SK-N-SH (cell line): ENCODE measurements at regions not wholly inside any gene's neighbourhood (a gene's known extent, or its start where the extent isn't known, plus 50 kb on each side); places are given as distances from the start of the nearest gene placed in this dataset.

Experiments used
- CTCF ChIA-PET: fragments of 300-600, 350-600 bp; formaldehyde crosslinking; extraction: SDS; loops from one replicate; lab custom pipeline; 2021; lab: Yijun Ruan, JAX
- POLR2A ChIA-PET: fragments of 350-600 bp; sonication (Branson Sonifier 250); formaldehyde crosslinking; extraction: SDS; loops from one replicate; lab custom pipeline; 2020; ENCODE audit warnings: antibody characterized with exemption, inconsistent platforms; lab: Yijun Ruan, JAX
- DNase-seq: peaks from one replicate; pipeline ENCODE4 v3.0.0; 2012
- H2AFZ ChIP-seq: fragments of 200-600 bp; sonication (generic); 2 replicates; pipeline ENCODE4 v1.8.1; 2016; ENCODE audit warnings: antibody characterized with exemption, mild to moderate bottlenecking, low read depth
- H3F3A ChIP-seq: fragments of 200-600 bp; sonication (generic); replicated peaks from 2 replicates; pipeline ENCODE3; 2016; ENCODE audit warnings: antibody characterized with exemption, mild to moderate bottlenecking; ENCODE audit not compliant: insufficient read depth
- H3K27ac ChIP-seq, 2 experiments: fragments of 200-500 bp in 1 of 2; fragments of 200-600 bp in 1 of 2; sonication (Bioruptor generic) in 1 of 2; sonication (generic), shearing (Covaris generic) in 1 of 2; 2 replicates each; pipeline versions ENCODE4 v1.5.1 to v1.6.1; 2014 to 2016; ENCODE audit warnings: low read depth in 2 of 2, inconsistent platforms in 1 of 2, low read length in 1 of 2, mild to moderate bottlenecking in 1 of 2, mixed read lengths in 1 of 2
- H3K27me3 ChIP-seq: fragments of 200-600 bp; sonication (generic), shearing (Covaris generic); 2 replicates; pipeline ENCODE4 v1.6.1; 2016; ENCODE audit warnings: mixed run types; ENCODE audit not compliant: insufficient read depth
- H3K36me3 ChIP-seq, 2 experiments: fragments of 200-500 bp in 1 of 2; fragments of 200-600 bp in 1 of 2; sonication (Bioruptor generic) in 1 of 2; sonication (generic) in 1 of 2; replicated peaks in 1 of 2; 2 replicates each; pipeline versions ENCODE3 to v1.5.1; 2014 to 2016; ENCODE audit warnings: low read length in 1 of 2, mild to moderate bottlenecking in 1 of 2; ENCODE audit not compliant: insufficient read depth in 2 of 2, control insufficient read depth in 1 of 2
- H3K4me1 ChIP-seq, 2 experiments: fragments of 200-500 bp in 1 of 2; fragments of 200-600 bp in 1 of 2; sonication (Bioruptor generic) in 1 of 2; sonication (generic), shearing (Covaris generic) in 1 of 2; 2 replicates each; pipeline versions ENCODE4 v1.5.1 to v1.6.1; 2014 to 2016; ENCODE audit warnings: low read depth in 1 of 2, low read length in 1 of 2, mixed run types in 1 of 2; ENCODE audit not compliant: insufficient read depth in 2 of 2, control insufficient read depth in 1 of 2
- H3K4me2 ChIP-seq: fragments of 200-600 bp; sonication (generic), shearing (Covaris generic); 2 replicates; pipeline ENCODE4 v1.6.1; 2017; ENCODE audit warnings: mixed run types
- H3K4me3 ChIP-seq, 2 experiments: fragments of 200-500 bp in 1 of 2; fragments of 200-600 bp in 1 of 2; sonication (Bioruptor generic) in 1 of 2; sonication (generic), shearing (Covaris generic) in 1 of 2; 2 replicates each; pipeline versions ENCODE4 v1.5.1 to v1.8.1; 2014 to 2016; ENCODE audit warnings: low read depth in 2 of 2, inconsistent platforms in 1 of 2, low read length in 1 of 2, mild to moderate bottlenecking in 1 of 2, mixed read lengths in 1 of 2, moderate library complexity in 1 of 2
- H3K79me2 ChIP-seq: fragments of 200-600 bp; sonication (generic); 2 replicates; pipeline ENCODE4 v1.8.1; 2017; ENCODE audit warnings: mild to moderate bottlenecking; ENCODE audit not compliant: insufficient read depth
- H3K9ac ChIP-seq: fragments of 200-600 bp; sonication (generic); 2 replicates; pipeline ENCODE4 v1.6.1; 2017; ENCODE audit warnings: mixed run types
- H3K9me2 ChIP-seq: fragments of 200-600 bp; sonication (generic); 2 replicates; pipeline ENCODE4 v1.6.1; 2017; ENCODE audit warnings: mixed run types
- H3K9me3 ChIP-seq: fragments of 200-600 bp; sonication (generic); 2 replicates; pipeline ENCODE4 v1.6.1; 2017; ENCODE audit warnings: mixed run types, mild to moderate bottlenecking, moderate library complexity
- H4K20me1 ChIP-seq: fragments of 200-600 bp; sonication (generic); 2 replicates; pipeline ENCODE4 v1.6.1; 2017; ENCODE audit warnings: mild to moderate bottlenecking, mixed run types; ENCODE audit not compliant: insufficient read depth
- CHD2 ChIP-seq: fragments of 150-350 bp; IDR thresholded peaks from 2 replicates; pipeline ENCODE4 v1.6.1; 2018; ENCODE audit warnings: low read length; ENCODE audit not compliant: partially characterized antibody
- EP300 ChIP-seq, 2 experiments: IDR thresholded peaks; 2 replicates each; pipeline versions ENCODE4 v1.4.0 to v1.6.1; 2012; ENCODE audit warnings: borderline replicate concordance in 1 of 2, low read depth in 1 of 2, low read length in 1 of 2
- EZH2phosphoT487 ChIP-seq: fragments of 200-600 bp; sonication (generic); IDR thresholded peaks from 2 replicates; pipeline ENCODE4 v1.6.1; 2017; ENCODE audit warnings: low read depth, mixed run types, mild to moderate bottlenecking, antibody characterized with exemption, moderate library complexity, borderline replicate concordance
- FOSL2 ChIP-seq: IDR thresholded peaks from 2 replicates; pipeline ENCODE4 v1.4.0; 2012; ENCODE audit warnings: low read depth, mild to moderate bottlenecking, moderate library complexity, borderline replicate concordance
- FOXJ3 ChIP-seq: sonication (generic); formaldehyde crosslinking; IDR thresholded peaks from 2 replicates; pipeline ENCODE4 v1.5.1; 2020; ENCODE audit warnings: mild to moderate bottlenecking, missing genetic modification reagents
- GABPA ChIP-seq: IDR thresholded peaks from 2 replicates; pipeline ENCODE4 v1.4.0; 2012; ENCODE audit warnings: low read depth, mild to moderate bottlenecking
- MAX ChIP-seq: IDR thresholded peaks from 2 replicates; pipeline ENCODE4 v1.4.0; 2012; ENCODE audit warnings: low read depth
- MEF2A ChIP-seq: IDR thresholded peaks from 2 replicates; pipeline ENCODE4 v1.4.0; 2012; ENCODE audit warnings: low read depth, borderline replicate concordance
- MXI1 ChIP-seq: IDR thresholded peaks from 2 replicates; pipeline ENCODE4 v1.6.1; 2012; ENCODE audit warnings: mild to moderate bottlenecking, low read depth, low read length, improper control_type of control experiment
- NRF1 ChIP-seq: IDR thresholded peaks from 2 replicates; pipeline ENCODE4 v1.6.1; 2012; ENCODE audit warnings: low read depth, mild to moderate bottlenecking, low read length
- PBX3 ChIP-seq: IDR thresholded peaks from 2 replicates; pipeline ENCODE4; 2012
- RCOR1 ChIP-seq: fragments of 150-350 bp; IDR thresholded peaks from 2 replicates; pipeline ENCODE4 v1.6.1; 2017; ENCODE audit warnings: antibody characterized with exemption, low read length
- RFX5 ChIP-seq: IDR thresholded peaks from 2 replicates; pipeline ENCODE4 v1.6.1; 2012; ENCODE audit warnings: mild to moderate bottlenecking, improper control_type of control experiment, low read length
- RXRA ChIP-seq: IDR thresholded peaks from 2 replicates; pipeline ENCODE4 v1.4.0; 2012; ENCODE audit warnings: low read depth, mild to moderate bottlenecking, borderline replicate concordance
- TAF1 ChIP-seq: IDR thresholded peaks from 2 replicates; pipeline ENCODE4 v1.6.1; 2012; ENCODE audit warnings: low read depth, mild to moderate bottlenecking, low read length, moderate library complexity, borderline replicate concordance
- TEAD4 ChIP-seq: IDR thresholded peaks from 2 replicates; pipeline ENCODE4 v1.4.0; 2012; ENCODE audit warnings: mild to moderate bottlenecking, borderline replicate concordance; ENCODE audit not compliant: insufficient read depth
- USF2 ChIP-seq: fragments of 150-350 bp; IDR thresholded peaks from 2 replicates; pipeline ENCODE4 v1.6.1; 2017; ENCODE audit warnings: antibody characterized with exemption, low read length, low read depth, borderline replicate concordance
- ZBTB33 ChIP-seq: IDR thresholded peaks from 2 replicates; pipeline ENCODE4 v1.4.0; 2012; ENCODE audit warnings: low read depth, borderline replicate concordance
- WGBS: methylation state at CpG from one replicate; pipeline ENCODE4 v1.1.6; 2017; ENCODE audit warnings: low lambda C conversion rate; 5-methylcytosine and 5-hydroxymethylcytosine counted together

GRCh38 chr14:38107216-38107631, 100.5 kb upstream of the SSTR1 start:
- Histone ChIP-seq H3K9ac (no peak overlapping the region), H3K27me3 (no peaks in the 10 kb centered on the region), H3K36me3 (no peaks in the 10 kb centered on the region), H3K9me2 (no peaks in the 10 kb centered on the region), H3K4me3 (no peak overlapping the region), H3K9me3 (no peaks in the 10 kb centered on the region), H3K79me2 (no peaks in the 10 kb centered on the region), H3F3A (no peaks in the 10 kb centered on the region), H2AFZ (no peak overlapping the region), H3K4me2 (no peak overlapping the region)
- POLR2A ChIA-PET: no interaction called here
- TF ChIP-seq PBX3: no peak
- TF ChIP-seq FOXJ3 (CRISPR knock-in tag): no peak
- no peak for TF ChIP-seq CHD2
- no peak for TF ChIP-seq MEF2A
- TF ChIP-seq ZBTB33: no peak
- no peak for TF ChIP-seq MAX
- TF ChIP-seq RXRA: no peak
- no peak for TF ChIP-seq RCOR1
- no peak for TF ChIP-seq TEAD4
- TF ChIP-seq TAF1: no peak
- TF ChIP-seq NRF1: no peak
- TF ChIP-seq MXI1: no peak
- no peak for TF ChIP-seq RFX5
- no peak for TF ChIP-seq FOSL2
- no peak for TF ChIP-seq EZH2phosphoT487
- no peak for TF ChIP-seq USF2
- no peak for TF ChIP-seq GABPA
- TF ChIP-seq EP300 (IDR thresholded peaks at IDR 0.05; ENCODE audit: borderline replicate concordance in 1 of 2, low read depth in 1 of 2, low read length in 1 of 2): no peak
- TF ChIP-seq, all 33 proteins: peak for 0
- H4K20me1 ChIP-seq: no peaks in the 10 kb centered on the region
- no peak for DNase-seq
- no peaks in the 10 kb centered on the region for H3K4me1 ChIP-seq
- CTCF ChIA-PET: no interaction called here
- WGBS: no CpG with 5 or more reads among the region's 2 CpGs
- no peak overlapping the region for H3K27ac ChIP-seq
